Effector memory CD8-positive, alpha-beta T cell (primary cell): ENCODE measurements at regions not wholly inside any gene's neighbourhood (a gene's known extent, or its start where the extent isn't known, plus 50 kb on each side); places are given as distances from the start of the nearest gene placed in this dataset.
"Not testable (repeated sequence)": the region's sequence is repeated elsewhere in the genome, so short reads cannot be mapped to it uniquely, and the experiment has no call there.

Source experiments
- ATAC-seq: fragments of 150-1000 bp; cut with Tn5 transposase; replicated peaks from 2 replicates; pipeline ENCODE4 v1.10.0; 2021; ENCODE audit warnings: mild to moderate bottlenecking, moderate library complexity
- DNase-seq, 3 experiments: peaks; one replicate each; pipeline ENCODE4 v3.0.0; 2021
- H3K27ac Mint-ChIP-seq, 2 donors: one replicate each; pipeline ENCODE4 v1.8.0; 2022; ENCODE audit warnings: mild to moderate bottlenecking in 2 of 2, mixed read lengths in 2 of 2, moderate library complexity in 2 of 2
- H3K27me3 Mint-ChIP-seq, 2 donors: one replicate each; pipeline ENCODE4 v1.8.0; 2022; ENCODE audit warnings: mixed read lengths in 2 of 2
- H3K36me3 Mint-ChIP-seq: one replicate; pipeline ENCODE4 v1.8.0; 2022; ENCODE audit warnings: mild to moderate bottlenecking, moderate library complexity, mixed read lengths; ENCODE audit not compliant: insufficient read depth
- H3K4me1 Mint-ChIP-seq, 2 donors: one replicate each; pipeline ENCODE4 v1.8.0; 2022; ENCODE audit warnings: low read depth in 2 of 2, mixed read lengths in 2 of 2
- H3K4me3 Mint-ChIP-seq, 2 donors: one replicate each; pipeline ENCODE4 v1.8.0; 2022; ENCODE audit warnings: mild to moderate bottlenecking in 2 of 2, mixed read lengths in 2 of 2, moderate library complexity in 2 of 2
- H3K9me3 Mint-ChIP-seq, 2 donors: one replicate each; pipeline ENCODE4 v1.8.0; 2022; ENCODE audit warnings: mixed read lengths in 2 of 2

DNA sequence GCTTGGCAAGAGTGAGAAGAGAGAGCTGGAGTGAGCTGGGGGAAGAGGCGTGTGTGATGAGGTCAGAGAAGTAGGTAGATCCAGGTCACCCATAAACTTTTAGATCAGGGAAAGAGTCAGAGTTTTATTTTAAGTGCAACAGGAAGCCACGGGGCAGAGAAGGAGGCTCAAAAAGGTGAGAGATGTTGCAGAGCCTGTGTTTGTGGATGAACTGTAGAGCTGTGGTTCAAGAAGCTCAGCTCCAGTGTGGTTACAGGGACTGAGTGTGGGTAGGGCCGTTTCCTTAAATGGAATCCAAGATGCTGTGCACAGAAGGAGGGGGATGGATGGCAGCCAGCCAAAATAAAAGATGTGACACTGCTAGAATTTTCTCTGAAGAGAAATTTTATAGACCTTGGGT lies 337.2 kb downstream of the SATB1 start:
- no peak for DNase-seq
- no peak for ATAC-seq
- peaks cover 2% of the 10 kb centered on the region for H3K36me3 Mint-ChIP-seq
- no peak overlapping the region for H3K4me3 Mint-ChIP-seq
- H3K27me3 Mint-ChIP-seq, result peaks cover 19 to 25% of the 10 kb centered on the region in 2 donors
- H3K27ac Mint-ChIP-seq, result no peak overlapping the region
- H3K4me1 Mint-ChIP-seq, result peaks cover 4 to 5% of the 10 kb centered on the region in 2 donors
- no peaks in the 10 kb centered on the region for H3K9me3 Mint-ChIP-seq

DNA sequence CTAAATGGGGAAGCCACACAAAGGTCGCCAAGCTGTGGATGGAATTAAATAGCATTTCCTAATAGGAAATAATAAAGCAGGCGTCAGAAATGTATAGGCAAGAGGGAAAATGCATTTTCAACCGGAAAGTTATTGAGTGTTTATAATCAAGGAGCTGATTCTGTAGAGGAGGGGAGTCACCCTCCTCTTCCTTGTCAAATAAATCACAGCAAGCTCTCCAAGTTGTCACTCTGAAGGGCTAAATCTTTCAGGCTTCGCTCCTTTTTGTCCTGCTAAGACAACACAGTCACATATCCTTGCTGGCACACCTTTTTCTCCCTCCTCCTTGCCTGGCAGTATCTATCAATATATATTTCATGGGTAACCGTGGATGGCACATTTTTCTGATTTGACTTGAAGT lies 338.4 kb downstream of the SATB1 start:
- no peak overlapping the region for H3K4me3 Mint-ChIP-seq
- H3K27ac Mint-ChIP-seq, result no peak overlapping the region
- H3K9me3 Mint-ChIP-seq, result no peaks in the 10 kb centered on the region
- peaks cover 4 to 5% of the 10 kb centered on the region in 2 donors for H3K4me1 Mint-ChIP-seq
- no peak for DNase-seq
- H3K36me3 Mint-ChIP-seq, result peaks cover 2% of the 10 kb centered on the region
- peaks cover 12 to 19% of the 10 kb centered on the region in 2 donors for H3K27me3 Mint-ChIP-seq
- no peak for ATAC-seq

DNA sequence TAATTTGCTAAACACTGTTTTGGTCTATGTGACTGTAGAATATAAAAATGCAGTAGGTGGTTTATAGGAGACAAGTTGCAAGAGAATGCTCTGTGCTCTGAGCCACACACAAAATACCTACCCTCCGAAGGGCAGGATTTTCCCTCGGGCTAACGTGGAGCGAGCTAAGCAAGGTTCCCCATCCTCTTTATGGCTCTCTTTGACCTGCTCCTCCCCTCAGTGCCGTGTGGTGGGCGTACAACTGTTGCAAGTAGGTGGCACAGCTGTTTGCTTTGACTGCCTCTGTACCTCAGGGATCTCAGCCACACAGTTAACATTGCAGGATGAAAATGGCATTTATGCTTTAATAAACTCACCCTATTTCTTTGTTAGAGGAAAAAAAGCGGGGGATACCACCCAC lies 339.1 kb downstream of the SATB1 start:
- DNase-seq (no peak), ATAC-seq (no peak)
- Mint-ChIP-seq H3K27ac (no peak overlapping the region), H3K27me3 (peaks cover 12 to 19% of the 10 kb centered on the region in 2 donors), H3K36me3 (peaks cover 2% of the 10 kb centered on the region), H3K9me3 (no peaks in the 10 kb centered on the region), H3K4me1 (peaks cover 4 to 5% of the 10 kb centered on the region in 2 donors), H3K4me3 (no peak overlapping the region)

DNA sequence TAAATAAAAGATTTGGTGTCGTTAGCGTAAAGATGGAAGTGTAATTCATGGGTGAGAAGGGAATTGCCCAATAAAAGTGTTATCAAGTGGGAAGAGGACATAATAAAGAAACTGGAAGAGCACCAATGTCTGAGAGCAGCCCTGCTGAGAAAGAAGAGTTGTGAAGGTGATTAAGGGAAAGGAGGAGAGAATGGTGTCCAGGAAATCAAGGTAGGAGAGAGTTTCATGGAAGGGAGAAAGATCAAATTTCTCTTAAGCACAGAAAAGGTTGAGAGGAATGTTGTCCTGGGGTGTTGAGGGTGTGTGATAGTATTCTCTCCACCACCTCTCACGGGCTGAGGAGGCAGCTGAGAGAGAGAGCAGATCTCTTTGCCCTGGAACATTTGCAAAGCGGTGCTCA lies 339.7 kb downstream of the SATB1 start:
- peaks cover 4 to 5% of the 10 kb centered on the region in 2 donors for H3K4me1 Mint-ChIP-seq
- H3K9me3 Mint-ChIP-seq, result no peaks in the 10 kb centered on the region
- DNase-seq (no peak), ATAC-seq (no peak)
- H3K27ac Mint-ChIP-seq, result no peak overlapping the region
- no peak overlapping the region for H3K4me3 Mint-ChIP-seq
- peaks cover 2% of the 10 kb centered on the region for H3K36me3 Mint-ChIP-seq
- H3K27me3 Mint-ChIP-seq, result peaks cover 11 to 19% of the 10 kb centered on the region in 2 donors

- H3K27ac Mint-ChIP-seq, ATAC-seq, H3K4me3 Mint-ChIP-seq, H3K9me3 Mint-ChIP-seq, H3K36me3 Mint-ChIP-seq, DNase-seq, H3K4me1 Mint-ChIP-seq: not testable (repeated sequence)
- H3K27me3 Mint-ChIP-seq, result peaks cover 9 to 27% of the 10 kb centered on the region in 2 donors
Observed at GRCh38 chr3:18083273-18083590, 340.8 kb upstream of the TBC1D5 start.

- peaks cover 14 to 26% of the 10 kb centered on the region in 2 donors for H3K27me3 Mint-ChIP-seq
- no peak overlapping the region for H3K27ac Mint-ChIP-seq
Observed at GRCh38 chr3:18082551-18083272, 340.3 kb upstream of the TBC1D5 start.

GRCh38 chr3:18080198-18080689 lies 337.8 kb upstream of the TBC1D5 start:
- no peaks in the 10 kb centered on the region for H3K9me3 Mint-ChIP-seq
- H3K27ac Mint-ChIP-seq, result no peak overlapping the region
- H3K4me3 Mint-ChIP-seq, result no peak overlapping the region
- ATAC-seq, result no peak
- peaks cover 14 to 24% of the 10 kb centered on the region in 2 donors for H3K27me3 Mint-ChIP-seq
- DNase-seq, result no peak
- H3K36me3 Mint-ChIP-seq, result no peaks in the 10 kb centered on the region
- peaks cover 0 to 4% of the 10 kb centered on the region in 2 donors for H3K4me1 Mint-ChIP-seq

More at GRCh38 chr3:18082551-18083272, 340.3 kb upstream of the TBC1D5 start:
- ATAC-seq (no peak), DNase-seq (no peak)
- peaks cover under 1 to 1% of the 10 kb centered on the region in 2 donors for H3K4me1 Mint-ChIP-seq
- peaks cover 2% of the 10 kb centered on the region for H3K36me3 Mint-ChIP-seq
- H3K4me3 Mint-ChIP-seq, result no peak overlapping the region
- no peaks in the 10 kb centered on the region for H3K9me3 Mint-ChIP-seq

DNA sequence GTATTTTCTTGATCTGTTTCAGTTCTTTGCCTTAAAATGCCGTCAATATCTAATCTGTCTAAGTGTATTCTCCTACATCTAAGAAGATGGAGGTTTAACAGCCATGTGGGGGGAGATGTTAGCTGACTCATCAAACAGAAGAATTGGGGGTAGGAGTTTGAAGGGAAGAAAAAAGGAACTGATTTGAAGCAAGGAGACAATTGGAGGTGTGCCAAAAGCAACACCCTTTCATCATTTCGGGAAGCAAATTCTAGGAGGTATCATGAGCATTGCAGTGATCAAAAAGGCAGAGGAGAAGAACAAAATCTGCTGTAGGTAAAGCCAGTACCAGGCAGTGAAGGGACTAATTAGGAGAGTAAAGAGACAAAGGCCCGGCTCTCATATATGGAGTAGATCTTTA lies 337.3 kb upstream of the TBC1D5 start:
- Mint-ChIP-seq H3K4me3 (no peak overlapping the region), H3K9me3 (no peaks in the 10 kb centered on the region), H3K27ac (no peak overlapping the region), H3K4me1 (peaks cover 0 to 4% of the 10 kb centered on the region in 2 donors), H3K27me3 (peaks cover 11 to 24% of the 10 kb centered on the region in 2 donors), H3K36me3 (no peaks in the 10 kb centered on the region)
- DNase-seq, result no peak
- ATAC-seq, result no peak

DNA sequence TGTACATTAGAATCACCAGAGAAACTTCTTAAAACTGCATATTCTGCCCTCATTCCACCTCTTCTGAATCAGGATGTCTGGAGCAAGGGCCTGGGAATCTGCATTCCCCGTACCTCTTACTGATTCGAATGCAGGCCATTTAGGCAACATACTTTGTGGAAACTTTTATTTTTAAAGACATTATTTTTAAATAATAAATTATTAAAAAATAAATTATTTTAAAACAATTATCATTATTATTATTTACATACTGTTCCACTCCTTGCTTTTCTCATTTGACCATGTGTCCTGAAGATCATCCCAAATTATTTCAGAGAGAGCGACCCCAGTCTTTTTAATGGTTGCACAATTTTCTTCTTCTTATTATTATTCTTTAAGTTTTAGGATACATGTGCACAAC lies 336.6 kb upstream of the TBC1D5 start:
- Mint-ChIP-seq H3K27me3 (peaks cover 11 to 24% of the 10 kb centered on the region in 2 donors), H3K4me3 (no peak overlapping the region), H3K9me3 (no peaks in the 10 kb centered on the region), H3K27ac (no peak overlapping the region), H3K4me1 (peaks cover 0 to 4% of the 10 kb centered on the region in 2 donors), H3K36me3 (no peaks in the 10 kb centered on the region)
- ATAC-seq (no peak), DNase-seq (no peak)

DNA sequence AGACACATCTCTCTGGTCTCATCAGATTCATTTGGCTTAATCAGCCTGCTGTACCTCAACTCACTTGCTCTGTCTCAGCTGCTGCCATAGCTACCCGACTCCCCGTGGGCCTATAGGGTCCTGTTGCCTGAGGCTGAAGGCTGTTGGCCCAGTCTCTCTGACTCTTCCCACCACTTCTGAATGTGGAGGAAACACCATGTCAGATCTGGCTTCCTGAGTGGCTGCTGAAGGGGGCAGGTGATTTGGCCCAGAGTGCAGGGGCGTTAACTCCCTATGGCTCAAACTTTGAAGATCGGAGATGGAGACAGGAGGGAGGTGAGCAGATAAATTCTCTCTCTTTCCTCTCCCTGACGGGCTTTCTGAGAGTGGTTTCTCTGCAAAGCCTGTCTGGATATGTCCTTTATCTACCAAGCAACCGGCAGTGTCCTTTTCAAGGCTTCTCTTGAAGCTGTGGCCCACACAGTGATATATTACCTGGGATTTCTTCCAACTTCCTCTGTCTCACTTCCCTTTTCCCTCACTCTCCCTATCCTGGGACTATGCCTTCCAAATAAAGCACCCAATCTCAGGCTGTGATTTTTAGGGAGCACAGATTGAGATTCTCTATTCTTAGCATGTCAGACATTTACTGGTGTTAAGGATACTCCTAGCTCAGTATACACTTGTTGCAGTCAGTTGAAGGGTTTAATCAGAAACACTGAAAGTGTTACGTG lies 334.9 kb upstream of the TBC1D5 start:
- DNase-seq, result no peak
- no peak for ATAC-seq
- no peaks in the 10 kb centered on the region for H3K9me3 Mint-ChIP-seq
- no peak overlapping the region for H3K27ac Mint-ChIP-seq
- H3K4me1 Mint-ChIP-seq, result peaks cover 0 to 4% of the 10 kb centered on the region in 2 donors
- peaks cover 16 to 24% of the 10 kb centered on the region in 2 donors for H3K27me3 Mint-ChIP-seq
- no peaks in the 10 kb centered on the region for H3K36me3 Mint-ChIP-seq
- H3K4me3 Mint-ChIP-seq, result no peak overlapping the region

- ATAC-seq (no peak), DNase-seq (no peak)
- no peaks in the 10 kb centered on the region for H3K36me3 Mint-ChIP-seq
- H3K27me3 Mint-ChIP-seq, result peaks cover 16 to 24% of the 10 kb centered on the region in 2 donors
- H3K27ac Mint-ChIP-seq, result no peak overlapping the region
- no peaks in the 10 kb centered on the region for H3K9me3 Mint-ChIP-seq
- H3K4me1 Mint-ChIP-seq, result peaks cover 0 to 4% of the 10 kb centered on the region in 2 donors
- H3K4me3 Mint-ChIP-seq, result no peak overlapping the region
Observed at GRCh38 chr3:18076301-18076700, 333.9 kb upstream of the TBC1D5 start.

GRCh38 chr3:18075799-18076198 lies 333.4 kb upstream of the TBC1D5 start:
- H3K9me3 Mint-ChIP-seq, result no peaks in the 10 kb centered on the region
- H3K27ac Mint-ChIP-seq, result no peak overlapping the region
- DNase-seq (no peak), ATAC-seq (no peak)
- H3K27me3 Mint-ChIP-seq, result peaks cover 16 to 24% of the 10 kb centered on the region in 2 donors
- H3K4me3 Mint-ChIP-seq, result no peak overlapping the region
- no peaks in the 10 kb centered on the region for H3K36me3 Mint-ChIP-seq
- H3K4me1 Mint-ChIP-seq, result peaks cover 0 to 4% of the 10 kb centered on the region in 2 donors

- Mint-ChIP-seq H3K4me3 (no peak overlapping the region), H3K9me3 (no peaks in the 10 kb centered on the region), H3K36me3 (no peaks in the 10 kb centered on the region), H3K27me3 (peaks cover 5 to 7% of the 10 kb centered on the region in 2 donors), H3K27ac (no peak overlapping the region), H3K4me1 (peaks cover 0 to 4% of the 10 kb centered on the region in 2 donors)
- ATAC-seq (no peak), DNase-seq (no peak)
Observed at GRCh38 chr3:18071833-18072232, 329.4 kb upstream of the TBC1D5 start.

GRCh38 chr3:18070944-18071343 lies 328.5 kb upstream of the TBC1D5 start:
- no peak for DNase-seq
- Mint-ChIP-seq H3K4me3 (no peak overlapping the region), H3K36me3 (no peaks in the 10 kb centered on the region), H3K27me3 (peaks cover 0 to 5% of the 10 kb centered on the region in 2 donors), H3K9me3 (no peaks in the 10 kb centered on the region), H3K4me1 (no peaks in the 10 kb centered on the region), H3K27ac (no peak overlapping the region)
- ATAC-seq, result no peak
